ENCODE measurements at regions not wholly inside any gene's neighbourhood (a gene's known extent, or its start where the extent isn't known, plus 50 kb on each side); places are given as distances from the start of the nearest gene placed in this dataset.

GRCh38 chr5:90185897-90186468 lies 223.6 kb downstream of the CETN3 start:
- no peak for DNase-seq

- DNase-seq, result no peak
Observed at GRCh38 chr5:90184764-90185163, 224.8 kb downstream of the CETN3 start.

GRCh38 chr5:90182726-90183125 lies 226.8 kb downstream of the CETN3 start:
- no peak for DNase-seq

GRCh38 chr5:90174236-90174635 lies 235.3 kb downstream of the CETN3 start:
- DNase-seq, result no peak

- no peak for DNase-seq
Observed at GRCh38 chr5:90173299-90174030, 236.1 kb downstream of the CETN3 start.

GRCh38 chr5:90171466-90171865 lies 238.1 kb downstream of the CETN3 start:
- DNase-seq, result no peak

- DNase-seq, result peak; percentile 35
Observed at GRCh38 chr5:90170261-90170660, 239.3 kb downstream of the CETN3 start.

GRCh38 chr5:90169078-90169477 lies 240.5 kb downstream of the CETN3 start:
- DNase-seq, result no peak

GRCh38 chr5:90168399-90168798 lies 241.2 kb downstream of the CETN3 start:
- no peak for DNase-seq

- DNase-seq, result no peak
Observed at GRCh38 chr5:90166816-90167215, 242.7 kb downstream of the CETN3 start.

- DNase-seq, result peak; percentile 21
Observed at GRCh38 chr5:90162324-90162723, 247.2 kb downstream of the CETN3 start.

- peak; percentile 67 for DNase-seq
Observed at GRCh38 chr5:90161414-90161813, 248.1 kb downstream of the CETN3 start.

- DNase-seq, result no peak
Observed at GRCh38 chr5:90158131-90158530, 251.4 kb downstream of the CETN3 start.

GRCh38 chr5:90153031-90153430 lies 256.5 kb downstream of the CETN3 start:
- DNase-seq, result no peak

GRCh38 chr5:90144625-90145327 lies 264.8 kb downstream of the CETN3 start:
- DNase-seq, result peak; percentile 35

GRCh38 chr5:90142541-90142940 lies 267.0 kb downstream of the CETN3 start:
- DNase-seq, result no peak

- no peak for DNase-seq
Observed at GRCh38 chr5:90141984-90142383, 267.6 kb downstream of the CETN3 start.

- no peak for DNase-seq
Observed at GRCh38 chr5:90136952-90137528, 272.5 kb downstream of the CETN3 start.

- DNase-seq, result no peak
Observed at GRCh38 chr5:90135779-90136378, 273.7 kb downstream of the CETN3 start.

- peak; percentile 6 for DNase-seq
Observed at GRCh38 chr5:90134892-90135291, 274.7 kb downstream of the CETN3 start.

- no peak for DNase-seq
Observed at GRCh38 chr5:90134381-90134780, 275.2 kb downstream of the CETN3 start.

GRCh38 chr5:90133941-90134340 lies 275.6 kb downstream of the CETN3 start:
- no peak for DNase-seq
